ENCODE measurements at regions not wholly inside any gene's neighbourhood (a gene's known extent, or its start where the extent isn't known, plus 50 kb on each side); places are given as distances from the start of the nearest gene placed in this dataset.

- no peaks in the 10 kb centered on the region for H3K79me2 ChIP-seq (ENCODE audit: insufficient read depth, low read length)
- H2AFZ ChIP-seq (ENCODE audit: low read length), result no peak overlapping the region
- FAIRE-seq, result no peak
- no peak for ATAC-seq
- WGBS (ENCODE audit: low lambda C conversion rate), result 33% methylated on average over 10 of the region's 10 CpGs
- DNase-seq (ENCODE audit: low spot score), result no peak
- in situ Hi-C loops (cut with HindIII; ENCODE audit: extremely low pct_ligation_motif_present, low pct_unique_long_range_greater_than_20kb) (no loop called here), intact Hi-C loops (cut with micrococcal nuclease; ENCODE audit: unreplicated experiment) (no loop called here)
- TF ChIP-seq DMTF1 (CRISPR knock-in tag; IDR thresholded peaks at IDR 0.05), result no peak
- no peak for TF ChIP-seq ZNF296 (CRISPR knock-in tag; conservative IDR thresholded peaks at IDR 0.05)
- no peak for TF ChIP-seq SCMH1 (CRISPR knock-in tag; IDR thresholded peaks at IDR 0.05; ENCODE audit: borderline replicate concordance)
- TF ChIP-seq MYC (CRISPR knock-in tag; IDR thresholded peaks at IDR 0.05; ENCODE audit: borderline replicate concordance), result no peak
- no peak for TF ChIP-seq SMAD3 (CRISPR knock-in tag; IDR thresholded peaks at IDR 0.05)
- no peak for TF ChIP-seq TGIF2 (CRISPR knock-in tag; IDR thresholded peaks at IDR 0.05)
- TF ChIP-seq MTF2 (CRISPR knock-in tag; IDR thresholded peaks at IDR 0.05; ENCODE audit: borderline replicate concordance), result no peak
- no peak for TF ChIP-seq ZNF672 (CRISPR knock-in tag; IDR thresholded peaks at IDR 0.05)
- no peak for TF ChIP-seq ZBTB14 (CRISPR knock-in tag; IDR thresholded peaks at IDR 0.05)
- TF ChIP-seq ZNF136 (CRISPR knock-in tag; IDR thresholded peaks at IDR 0.05; ENCODE audit: low read depth), result no peak
- H4K20me1 ChIP-seq (ENCODE audit: insufficient read depth, low read length), result no peaks in the 10 kb centered on the region
- BruUV-seq (replicated peaks), result no TSS peak
- H3K4me3 ChIP-seq (replicated peaks in 1 of 3; ENCODE audit: insufficient read depth in 1 of 3, low read depth in 2 of 3, low read length in 3 of 3), result no peak overlapping the region
- H3K4me1 ChIP-seq (ENCODE audit: insufficient read depth, low read length), result no peaks in the 10 kb centered on the region
- H3K27ac ChIP-seq (ENCODE audit: extremely low read length, insufficient read depth, low read length), result no peak overlapping the region
- H3K9ac ChIP-seq (ENCODE audit: insufficient read depth, low read depth, low read length), result no peak overlapping the region
- ChIA-PET POLR2A (no interaction called here), CTCF (ENCODE audit: low intra/inter-chr PET ratio, low total read pairs) (no interaction called here)
- peaks cover 0 to 55% of the 10 kb centered on the region in 2 experiments; a peak in 3 of 5 replicates for H3K27me3 ChIP-seq (ENCODE audit: control insufficient read depth in 1 of 2, insufficient read depth in 2 of 2, low read length in 2 of 2)
- H3K4me2 ChIP-seq (ENCODE audit: low read depth, low read length), result no peak overlapping the region
- no peaks in the 10 kb centered on the region for H3K36me3 ChIP-seq (replicated peaks in 1 of 2; ENCODE audit: control insufficient read depth in 1 of 2, insufficient read depth in 2 of 2, low read length in 2 of 2)
- H3K9me3 ChIP-seq (ENCODE audit: low read length), result no peaks in the 10 kb centered on the region
Measured at GRCh38 chr10:27618906-27619305, 114.8 kb downstream of the RAB18 start.

Measured in HepG2 (cell line).